Mucosa of descending colon (tissue), 3 donors: ENCODE measurements at regions not wholly inside any gene's neighbourhood (a gene's known extent, or its start where the extent isn't known, plus 50 kb on each side); places are given as distances from the start of the nearest gene placed in this dataset.

Source experiments
- ATAC-seq: fragments of 200-7000 bp; cut with Tn5 transposase; one replicate; pipeline ENCODE4 v1.9.1; 2020; ENCODE audit warnings: mild to moderate bottlenecking, moderate library complexity
- DNase-seq, 3 donors: peaks; one replicate each; pipeline ENCODE4 v3.0.0-alpha.2; 2020
- H3K36me3 ChIP-seq: fragments of 200-600 bp; one replicate; pipeline ENCODE4 v1.8.0; 2021; ENCODE audit warnings: low read depth, mild to moderate bottlenecking
- H3K4me1 ChIP-seq: fragments of 200-600 bp; one replicate; pipeline ENCODE4 v1.8.0; 2021; ENCODE audit warnings: low read depth, mild to moderate bottlenecking
- H3K4me3 ChIP-seq: fragments of 200-600 bp; one replicate; pipeline ENCODE4 v1.8.0; 2021; ENCODE audit warnings: mild to moderate bottlenecking
- H3K9me3 ChIP-seq: fragments of 200-600 bp; one replicate; pipeline ENCODE4 v1.8.0; 2021; ENCODE audit warnings: mild to moderate bottlenecking
- CTCF ChIP-seq: fragments of 200-600 bp; IDR thresholded peaks from one replicate; pipeline ENCODE4 v1.8.0; 2022; ENCODE audit warnings: antibody characterized with exemption, mild to moderate bottlenecking
- intact Hi-C, 2 donors: fragments of 100-400 bp; cut with DNase I in 1 of 2; cut with micrococcal nuclease in 1 of 2; formaldehyde crosslinking; loops; one replicate each; pipeline versions ENCODE4 v1.11.0 to v1.11.1; 2022; cut with DNase I, micrococcal nuclease
- donor health status: DM: no; HTN: no; CAD: no; lungs with moderate emphysema.
- donor health status: DM: no; HTN: no; CAD: no.
- donor health status: DM: no; HTN: yes; CAD: no.

GRCh38 chr1:101632548-101633272 is 364.0 kb downstream of the OLFM3 start:
- Histone ChIP-seq H3K36me3 (no peaks in the 10 kb centered on the region), H3K4me1 (no peaks in the 10 kb centered on the region), H3K4me3 (no peak overlapping the region), H3K9me3 (no peaks in the 10 kb centered on the region)
- intact Hi-C loops, result no loop called here
- no peak for DNase-seq
- no peak for ATAC-seq
- TF ChIP-seq CTCF, result no peak

- no peaks in the 10 kb centered on the region for H3K4me1 ChIP-seq
- H3K36me3 ChIP-seq, result no peaks in the 10 kb centered on the region
- H3K4me3 ChIP-seq, result no peak overlapping the region
- intact Hi-C loops, result no loop called here
- DNase-seq (no peak), ATAC-seq (no peak)
- TF ChIP-seq CTCF, result no peak
- no peaks in the 10 kb centered on the region for H3K9me3 ChIP-seq
These were observed 350.9 kb downstream of the OLFM3 start for GRCh38 chr1:101645810-101646209.

GRCh38 chr1:101652484-101652883 is 344.2 kb downstream of the OLFM3 start:
- ATAC-seq (no peak), DNase-seq (no peak)
- Histone ChIP-seq H3K9me3 (peaks cover 7% of the 10 kb centered on the region), H3K36me3 (no peaks in the 10 kb centered on the region), H3K4me1 (no peaks in the 10 kb centered on the region), H3K4me3 (no peak overlapping the region)
- intact Hi-C loops, result no loop called here
- TF ChIP-seq CTCF, result no peak

GRCh38 chr1:101653482-101653946 is 343.2 kb downstream of the OLFM3 start:
- peak; percentile 18 for ATAC-seq
- no peaks in the 10 kb centered on the region for H3K4me1 ChIP-seq
- peaks cover 7% of the 10 kb centered on the region for H3K9me3 ChIP-seq
- no peak for TF ChIP-seq CTCF
- H3K36me3 ChIP-seq, result no peaks in the 10 kb centered on the region
- DNase-seq, result peak in 1 of 3 donors; percentile 41
- intact Hi-C loops, result no loop called here
- H3K4me3 ChIP-seq, result no peak overlapping the region

- ATAC-seq (no peak), DNase-seq (no peak)
- H3K36me3 ChIP-seq, result no peaks in the 10 kb centered on the region
- no peak for TF ChIP-seq CTCF
- no peaks in the 10 kb centered on the region for H3K9me3 ChIP-seq
- no peaks in the 10 kb centered on the region for H3K4me1 ChIP-seq
- intact Hi-C loops, result no loop called here
- no peak overlapping the region for H3K4me3 ChIP-seq
These were observed 332.0 kb downstream of the OLFM3 start for GRCh38 chr1:101664726-101665125.
